ENCODE measurements at regions not wholly inside any gene's neighbourhood (a gene's known extent, or its start where the extent isn't known, plus 50 kb on each side); places are given as distances from the start of the nearest gene placed in this dataset.

GRCh38 chr2:5385596-5385995 is 306.6 kb upstream of the SOX11 start:
- CTCF ChIA-PET = no interaction called here
- DNase-seq (no peak), ATAC-seq (no peak)
- Mint-ChIP-seq H3K9me3 (ENCODE audit: low read depth) (peaks cover 11% of the 10 kb centered on the region), H3K4me3 (no peak overlapping the region), H3K36me3 (no peaks in the 10 kb centered on the region), H3K4me1 (no peaks in the 10 kb centered on the region), H3K27ac (no peak overlapping the region), H3K27me3 (no peaks in the 10 kb centered on the region)

- H3K36me3 Mint-ChIP-seq = no peaks in the 10 kb centered on the region
- H3K4me1 Mint-ChIP-seq = no peaks in the 10 kb centered on the region
- H3K27me3 Mint-ChIP-seq = no peaks in the 10 kb centered on the region
- H3K27ac Mint-ChIP-seq = no peak overlapping the region
- H3K4me3 Mint-ChIP-seq = no peak overlapping the region
- DNase-seq (no peak), ATAC-seq (no peak)
- CTCF ChIA-PET = no interaction called here
- H3K9me3 Mint-ChIP-seq (ENCODE audit: low read depth) = peaks cover 7% of the 10 kb centered on the region
These were observed 304.8 kb upstream of the SOX11 start for GRCh38 chr2:5387406-5387805.

GRCh38 chr2:5389740-5390139 is 302.4 kb upstream of the SOX11 start:
- H3K4me1 Mint-ChIP-seq = no peaks in the 10 kb centered on the region
- no peaks in the 10 kb centered on the region for H3K36me3 Mint-ChIP-seq
- no peak overlapping the region for H3K27ac Mint-ChIP-seq
- no peaks in the 10 kb centered on the region for H3K27me3 Mint-ChIP-seq
- no peaks in the 10 kb centered on the region for H3K9me3 Mint-ChIP-seq (ENCODE audit: low read depth)
- no peak for DNase-seq
- no peak overlapping the region for H3K4me3 Mint-ChIP-seq
- no peak for ATAC-seq
- CTCF ChIA-PET = no interaction called here

GRCh38 chr2:5391362-5391761 is 300.8 kb upstream of the SOX11 start:
- Mint-ChIP-seq H3K36me3 (no peaks in the 10 kb centered on the region), H3K27me3 (no peaks in the 10 kb centered on the region), H3K4me1 (no peaks in the 10 kb centered on the region), H3K4me3 (no peak overlapping the region), H3K27ac (no peak overlapping the region), H3K9me3 (ENCODE audit: low read depth) (no peaks in the 10 kb centered on the region)
- ATAC-seq (no peak), DNase-seq (no peak)
- CTCF ChIA-PET = no interaction called here

GRCh38 chr2:5392658-5393057 is 299.5 kb upstream of the SOX11 start:
- Mint-ChIP-seq H3K4me3 (no peak overlapping the region), H3K9me3 (ENCODE audit: low read depth) (peaks cover under 1% of the 10 kb centered on the region), H3K27ac (no peak overlapping the region), H3K27me3 (no peaks in the 10 kb centered on the region), H3K4me1 (no peaks in the 10 kb centered on the region), H3K36me3 (no peaks in the 10 kb centered on the region)
- DNase-seq (no peak), ATAC-seq (no peak)
- CTCF ChIA-PET = no interaction called here

GRCh38 chr2:5393474-5393873 is 298.7 kb upstream of the SOX11 start:
- no peak for ATAC-seq
- H3K27ac Mint-ChIP-seq = no peak overlapping the region

GRCh38 chr2:5394223-5394622 is 298.0 kb upstream of the SOX11 start:
- Mint-ChIP-seq H3K4me3 (no peak overlapping the region), H3K9me3 (ENCODE audit: low read depth) (peaks cover 3% of the 10 kb centered on the region), H3K36me3 (no peaks in the 10 kb centered on the region), H3K27ac (no peak overlapping the region), H3K27me3 (no peaks in the 10 kb centered on the region), H3K4me1 (no peaks in the 10 kb centered on the region)
- ATAC-seq (no peak), DNase-seq (no peak)
- CTCF ChIA-PET = no interaction called here

More at GRCh38 chr2:5393474-5393873, 298.7 kb upstream of the SOX11 start:
- Mint-ChIP-seq H3K4me1 (no peaks in the 10 kb centered on the region), H3K4me3 (no peak overlapping the region), H3K27me3 (no peaks in the 10 kb centered on the region), H3K9me3 (ENCODE audit: low read depth) (peaks cover 3% of the 10 kb centered on the region), H3K36me3 (no peaks in the 10 kb centered on the region)
- DNase-seq = no peak
- CTCF ChIA-PET = no interaction called here

GRCh38 chr2:5401115-5401657 is 291.0 kb upstream of the SOX11 start:
- Mint-ChIP-seq H3K27ac (no peak overlapping the region), H3K4me1 (no peaks in the 10 kb centered on the region), H3K4me3 (no peak overlapping the region), H3K27me3 (no peaks in the 10 kb centered on the region), H3K9me3 (ENCODE audit: low read depth) (peaks cover 6% of the 10 kb centered on the region), H3K36me3 (no peaks in the 10 kb centered on the region)
- DNase-seq (no peak), ATAC-seq (no peak)
- CTCF ChIA-PET = no interaction called here

GRCh38 chr2:5403392-5403791 is 288.8 kb upstream of the SOX11 start:
- Mint-ChIP-seq H3K36me3 (no peaks in the 10 kb centered on the region), H3K27me3 (no peaks in the 10 kb centered on the region), H3K4me1 (no peaks in the 10 kb centered on the region), H3K27ac (no peak overlapping the region), H3K4me3 (no peak overlapping the region), H3K9me3 (ENCODE audit: low read depth) (peaks cover 4% of the 10 kb centered on the region)
- DNase-seq (no peak), ATAC-seq (no peak)
- CTCF ChIA-PET = no interaction called here

- DNase-seq (no peak), ATAC-seq (no peak)
- Mint-ChIP-seq H3K9me3 (ENCODE audit: low read depth) (no peaks in the 10 kb centered on the region), H3K4me3 (no peak overlapping the region), H3K27ac (no peak overlapping the region), H3K27me3 (no peaks in the 10 kb centered on the region), H3K36me3 (no peaks in the 10 kb centered on the region), H3K4me1 (no peaks in the 10 kb centered on the region)
- CTCF ChIA-PET = no interaction called here
These were observed 282.2 kb upstream of the SOX11 start for GRCh38 chr2:5409898-5410381.

- Mint-ChIP-seq H3K27me3 (no peaks in the 10 kb centered on the region), H3K9me3 (ENCODE audit: low read depth) (no peaks in the 10 kb centered on the region), H3K27ac (no peak overlapping the region), H3K36me3 (no peaks in the 10 kb centered on the region), H3K4me1 (no peaks in the 10 kb centered on the region), H3K4me3 (no peak overlapping the region)
- CTCF ChIA-PET = no interaction called here
- DNase-seq (no peak), ATAC-seq (no peak)
These were observed 281.0 kb upstream of the SOX11 start for GRCh38 chr2:5410991-5411700.

- no peaks in the 10 kb centered on the region for H3K36me3 Mint-ChIP-seq
- DNase-seq (no peak), ATAC-seq (no peak)
- H3K27me3 Mint-ChIP-seq = no peaks in the 10 kb centered on the region
- CTCF ChIA-PET = no interaction called here
- H3K4me3 Mint-ChIP-seq = no peak overlapping the region
- no peaks in the 10 kb centered on the region for H3K4me1 Mint-ChIP-seq
- no peak overlapping the region for H3K27ac Mint-ChIP-seq
- H3K9me3 Mint-ChIP-seq (ENCODE audit: low read depth) = no peaks in the 10 kb centered on the region
These were observed 280.2 kb upstream of the SOX11 start for GRCh38 chr2:5412001-5412400.

GRCh38 chr2:5433855-5434254 is 258.3 kb upstream of the SOX11 start:
- H3K9me3 Mint-ChIP-seq (ENCODE audit: low read depth) = peaks cover 3% of the 10 kb centered on the region
- ATAC-seq (no peak), DNase-seq (no peak)
- no peaks in the 10 kb centered on the region for H3K4me1 Mint-ChIP-seq
- H3K27me3 Mint-ChIP-seq = no peaks in the 10 kb centered on the region
- no peaks in the 10 kb centered on the region for H3K36me3 Mint-ChIP-seq
- CTCF ChIA-PET = no interaction called here
- no peak overlapping the region for H3K27ac Mint-ChIP-seq
- H3K4me3 Mint-ChIP-seq = no peak overlapping the region

- Mint-ChIP-seq H3K36me3 (no peaks in the 10 kb centered on the region), H3K4me1 (no peaks in the 10 kb centered on the region), H3K27me3 (no peaks in the 10 kb centered on the region), H3K4me3 (no peak overlapping the region), H3K27ac (no peak overlapping the region), H3K9me3 (ENCODE audit: low read depth) (peaks cover 9% of the 10 kb centered on the region)
- CTCF ChIA-PET = no interaction called here
- no peak for ATAC-seq
- DNase-seq = no peak
These were observed 254.8 kb upstream of the SOX11 start for GRCh38 chr2:5437375-5437774.
